ENCODE measurements at regions not wholly inside any gene's neighbourhood (a gene's known extent, or its start where the extent isn't known, plus 50 kb on each side); places are given as distances from the start of the nearest gene placed in this dataset.

DNA sequence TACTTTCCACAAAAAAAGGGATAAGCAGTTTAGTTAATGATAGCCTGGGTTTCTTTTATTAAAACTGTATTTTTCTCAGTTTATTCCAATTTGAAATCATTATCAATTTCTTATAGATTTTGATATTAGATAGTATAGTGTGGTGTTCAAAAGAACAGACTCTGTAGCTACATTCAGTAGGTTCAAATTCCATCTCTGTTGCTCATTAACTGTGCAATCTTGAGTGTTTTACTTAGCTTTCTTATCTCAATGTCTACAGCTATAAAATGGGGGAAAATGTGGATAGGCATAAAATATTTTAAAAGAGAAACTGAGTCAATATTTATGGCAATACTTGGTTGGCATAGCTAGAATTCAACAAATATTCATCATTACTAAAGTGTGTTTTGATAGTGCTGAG is 86.9 kb upstream of the SEMA3A start:
- DNase-seq = no peak

DNA sequence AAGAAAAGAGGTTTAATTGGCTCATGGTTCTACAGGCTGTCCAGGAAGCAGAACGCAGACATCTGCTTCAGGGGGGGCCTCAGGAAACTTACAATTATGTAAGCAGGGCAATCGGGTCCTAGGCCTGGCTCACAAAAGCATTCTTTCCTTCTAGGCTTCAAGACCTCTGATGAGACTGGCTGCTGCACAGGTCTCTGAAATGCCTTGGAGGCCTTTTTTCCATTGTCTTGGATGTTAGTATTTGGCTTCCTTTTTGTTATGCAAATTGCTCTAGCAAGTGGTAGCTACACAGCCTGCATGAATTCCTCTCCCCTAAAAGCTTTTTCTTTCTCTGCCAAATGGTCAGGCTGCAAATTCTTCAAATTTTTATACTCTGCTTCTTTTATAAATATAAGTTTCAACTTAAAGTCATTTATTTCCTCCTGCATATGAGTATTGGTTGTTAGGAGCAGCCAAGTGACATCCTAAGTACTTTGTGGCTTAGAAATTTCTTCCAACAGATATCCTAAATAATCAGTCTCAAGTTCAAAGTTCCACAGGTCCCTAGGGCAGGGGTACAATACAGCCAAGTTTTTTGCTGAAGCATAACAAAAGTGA is 83.1 kb upstream of the SEMA3A start:
- DNase-seq = no peak

DNA sequence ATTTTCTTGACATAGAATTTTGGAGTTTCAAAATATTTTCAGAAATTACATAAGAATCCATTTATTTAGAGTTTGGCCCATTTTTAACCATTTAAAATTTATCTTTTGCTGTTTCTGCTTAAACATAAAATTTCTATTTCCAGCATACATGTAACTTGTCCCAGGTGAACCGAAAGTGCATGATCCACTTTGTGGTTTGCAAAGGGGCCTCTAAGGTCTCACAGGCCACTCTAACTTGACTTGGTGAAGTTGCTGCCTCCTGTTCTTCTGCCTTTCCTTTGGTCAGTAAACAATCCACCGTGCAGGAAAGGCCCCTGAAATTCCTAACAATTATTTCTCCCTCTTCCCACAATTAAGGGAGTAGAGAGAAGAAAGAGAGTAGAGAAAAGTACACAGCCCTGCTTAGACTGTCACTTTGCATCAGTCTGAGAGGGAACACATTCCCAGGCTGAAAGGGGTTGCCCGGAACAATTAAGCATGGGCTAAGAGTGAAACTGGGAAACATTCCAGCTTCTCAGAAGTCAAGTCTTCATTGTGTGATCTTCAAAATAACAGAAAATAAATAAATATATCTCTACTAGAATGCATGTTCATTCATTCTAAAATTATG is 79.5 kb upstream of the SEMA3A start:
- no peak for DNase-seq

DNA sequence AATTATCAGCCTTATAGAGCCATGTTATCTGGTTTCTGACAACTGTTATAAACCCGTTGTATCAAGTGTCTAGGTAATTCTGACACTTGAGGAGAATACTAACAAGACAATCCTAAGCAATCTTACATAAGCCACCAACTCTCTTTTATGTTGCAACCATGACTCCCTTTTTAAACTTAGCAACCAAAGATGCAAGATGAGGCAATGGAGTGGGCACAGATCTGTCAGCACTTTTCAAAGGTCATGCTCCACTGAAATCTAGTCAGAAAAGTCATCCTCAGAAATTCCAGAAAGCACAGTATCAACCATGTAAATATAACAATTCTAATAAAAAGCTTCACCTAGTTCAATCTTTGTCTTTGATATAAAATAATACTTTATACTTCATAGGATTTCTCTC is 77.0 kb upstream of the SEMA3A start:
- no peak for DNase-seq

DNA sequence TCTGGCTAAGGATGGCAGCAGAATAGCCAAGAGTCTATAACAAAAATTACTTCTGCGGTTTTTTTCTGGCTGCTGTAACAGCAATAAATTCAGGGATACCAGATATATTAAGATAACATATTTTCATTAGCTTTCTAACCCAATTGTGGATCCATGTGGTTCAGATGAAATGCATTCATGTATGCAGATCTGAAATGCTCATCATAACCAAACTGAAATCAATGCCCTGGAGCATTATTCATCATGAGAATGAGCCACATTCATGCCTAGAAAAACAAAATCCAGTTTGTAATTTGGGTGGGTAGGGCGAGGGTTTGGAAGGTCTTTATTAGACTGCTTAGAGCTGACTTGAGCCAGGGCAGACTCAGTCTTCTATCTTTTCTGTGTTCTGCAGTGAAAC is 69.8 kb upstream of the SEMA3A start:
- no peak for DNase-seq

DNA sequence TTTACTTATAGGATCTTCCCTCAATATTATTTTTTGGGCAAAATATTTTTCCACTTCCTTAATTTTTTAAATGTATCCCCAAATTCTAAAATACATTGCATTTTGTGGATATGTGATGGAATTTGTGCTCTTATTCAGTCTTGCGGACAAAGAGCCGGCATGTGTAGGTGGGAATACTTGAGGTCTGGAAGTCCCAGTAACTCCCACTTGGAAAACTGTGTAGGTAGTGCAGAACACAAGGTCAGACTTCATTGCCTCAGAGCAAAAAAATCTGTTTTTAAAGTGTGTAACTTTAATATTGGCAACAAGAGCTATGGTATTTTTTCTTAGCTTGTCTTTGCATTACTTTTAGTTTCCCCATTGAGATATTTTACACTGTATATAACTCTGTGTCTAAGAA is 68.5 kb upstream of the SEMA3A start:
- no peak for DNase-seq

DNA sequence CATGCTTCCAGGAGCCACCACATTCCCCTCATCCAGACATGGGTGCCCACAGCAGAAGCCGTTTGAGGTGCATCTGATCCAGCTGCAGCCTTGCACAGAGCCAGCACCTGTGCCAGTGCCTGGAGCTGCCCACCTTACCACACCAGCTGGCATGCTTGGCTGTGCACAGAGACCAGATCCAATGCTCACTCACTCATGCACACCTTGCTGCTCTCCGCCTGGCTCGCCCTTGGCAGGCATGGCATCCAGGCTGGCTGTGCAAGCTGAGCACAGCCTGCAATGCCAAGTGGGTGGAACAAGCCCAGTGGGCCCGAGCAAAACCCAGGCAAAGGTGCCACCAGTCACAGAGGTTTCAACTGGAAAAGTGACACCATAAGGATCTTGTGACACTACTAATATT is 66.9 kb upstream of the SEMA3A start:
- no peak for DNase-seq

DNA sequence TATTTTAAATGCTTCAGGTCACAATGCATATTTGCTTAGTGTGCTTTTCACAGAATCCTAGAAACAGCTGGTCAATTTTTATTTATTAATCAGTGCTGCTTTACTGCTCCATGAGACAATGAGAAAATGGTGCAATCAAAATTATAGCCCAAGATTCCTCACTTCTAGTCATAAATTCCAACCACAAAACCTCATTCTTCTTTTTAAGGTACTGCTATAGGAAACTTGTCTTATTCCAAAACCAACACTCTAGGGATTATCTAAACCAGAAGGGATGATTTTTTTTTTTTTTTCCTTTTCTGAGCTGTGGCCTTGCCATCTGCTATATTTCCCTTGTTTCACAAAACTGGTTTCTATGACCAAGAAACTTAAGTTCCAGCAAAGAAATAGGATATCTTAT is 64.0 kb upstream of the SEMA3A start:
- no peak for DNase-seq

DNA sequence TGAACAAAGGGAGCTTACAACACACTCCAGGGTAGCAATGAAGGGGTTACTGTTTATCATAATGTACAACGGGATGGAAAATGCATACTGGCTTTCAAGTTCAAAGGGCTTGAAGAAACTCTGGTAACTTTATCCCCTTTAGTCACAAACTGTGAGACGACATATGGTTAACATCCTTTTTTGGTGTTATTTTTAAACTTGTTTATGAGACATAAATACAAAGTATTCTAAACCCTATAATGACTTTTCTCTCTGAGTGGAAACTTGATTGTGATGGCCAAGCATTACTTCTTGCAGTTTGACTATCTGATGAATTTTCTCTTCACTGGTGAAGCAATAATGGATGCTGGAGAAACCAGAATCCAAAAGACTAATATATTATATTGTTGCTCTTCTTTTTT is 62.0 kb upstream of the SEMA3A start:
- DNase-seq = no peak

DNA sequence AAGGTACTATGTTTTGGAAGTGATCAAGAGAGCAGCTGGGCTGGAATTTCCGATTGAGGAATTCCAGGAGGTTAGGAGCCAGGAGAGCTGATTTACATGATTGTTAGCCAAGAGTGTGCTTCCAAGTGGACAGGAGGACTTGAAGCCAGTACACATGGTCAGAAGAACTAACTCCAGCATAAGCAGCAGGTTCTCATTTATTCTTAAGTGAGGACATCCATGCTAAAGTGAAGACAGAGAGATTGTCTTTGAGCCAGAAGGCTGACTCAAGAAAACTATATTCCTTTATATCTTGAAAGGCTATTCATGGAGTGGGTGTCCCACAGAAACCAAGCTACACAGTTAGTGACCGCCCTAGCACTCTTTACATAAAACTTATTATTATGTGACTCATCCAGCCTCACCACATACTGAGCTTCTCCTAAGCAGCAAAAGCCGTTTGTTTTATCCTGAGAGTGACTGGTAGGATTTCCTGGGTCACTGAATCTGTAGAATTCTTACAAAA is 56.7 kb upstream of the SEMA3A start:
- DNase-seq = no peak

DNA sequence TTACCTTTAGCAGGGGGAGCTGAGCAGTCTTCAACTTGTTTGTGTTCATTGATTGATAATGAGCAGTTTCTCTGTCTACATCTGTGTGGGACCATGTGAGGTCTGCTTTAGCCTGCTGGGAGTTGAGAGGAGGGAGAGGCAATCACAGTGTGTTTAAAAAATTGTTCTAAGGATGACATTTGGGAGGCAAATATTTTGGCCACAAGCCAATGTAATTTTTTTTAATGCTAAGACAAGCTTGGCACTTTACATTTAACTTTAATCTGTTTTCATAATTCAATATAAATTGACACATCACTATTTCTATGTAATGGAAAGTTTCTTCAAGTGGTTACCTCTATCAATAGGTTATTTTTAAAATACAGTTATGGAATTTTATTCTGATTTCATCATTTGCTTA is 55.9 kb upstream of the SEMA3A start:
- DNase-seq = no peak

DNA sequence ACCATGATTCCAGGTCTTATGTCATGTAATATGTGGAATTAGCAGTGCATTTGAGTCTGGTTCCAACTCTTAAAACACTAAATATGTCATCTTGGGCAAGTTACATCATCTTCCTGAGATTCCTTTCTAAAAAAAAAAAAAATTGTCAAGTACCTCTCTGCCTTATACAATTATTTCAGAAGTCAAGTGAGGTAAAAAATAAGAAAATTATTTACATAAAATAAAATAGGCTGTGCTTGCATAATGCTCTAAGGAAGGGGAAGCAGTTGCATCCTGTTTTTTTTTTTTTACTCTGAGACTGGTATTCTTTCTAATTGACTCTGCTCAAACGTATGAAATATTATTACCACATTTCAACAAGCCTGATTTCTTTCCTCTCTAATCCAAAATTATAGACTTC is 55.1 kb upstream of the SEMA3A start:
- DNase-seq = no peak

DNA sequence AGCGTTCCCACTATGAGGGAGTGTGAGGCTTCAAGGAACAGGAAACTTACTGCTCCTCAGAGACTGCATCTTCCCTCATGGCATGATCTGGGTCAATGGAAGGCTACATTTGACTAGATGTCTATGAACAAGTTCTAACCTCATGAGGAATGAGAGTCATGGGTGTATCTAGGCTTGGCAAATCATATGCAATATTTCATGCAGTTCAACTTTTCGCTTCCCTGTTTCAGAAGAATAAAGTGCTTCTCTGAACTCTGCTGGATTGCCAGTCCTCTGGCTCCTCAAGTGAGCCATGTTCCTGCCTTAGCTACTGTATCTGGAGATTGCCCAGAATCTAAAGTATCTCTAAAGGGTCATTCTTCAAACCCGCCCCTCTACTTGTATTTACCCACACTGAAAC is 54.3 kb upstream of the SEMA3A start:
- DNase-seq = no peak

DNA sequence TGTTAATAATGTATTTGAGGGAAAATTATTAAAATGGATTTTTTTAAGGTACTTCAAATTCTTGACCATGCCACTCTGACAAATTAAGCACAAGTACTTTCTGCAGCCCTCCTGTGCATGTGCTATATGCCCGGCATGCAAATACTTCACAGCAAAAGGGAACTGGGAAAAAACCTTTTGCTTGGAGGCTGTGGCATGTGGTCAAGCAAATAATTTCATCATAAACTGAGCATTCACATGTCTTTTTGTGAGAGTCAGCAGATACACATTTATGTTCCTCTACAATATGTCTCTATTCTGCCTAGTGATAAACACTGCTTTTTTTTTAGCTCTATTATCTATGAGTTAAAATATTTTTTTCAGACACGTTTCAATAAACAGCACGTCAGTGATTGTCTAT is 53.7 kb upstream of the SEMA3A start:
- DNase-seq = peak; percentile 5 to 23

DNA sequence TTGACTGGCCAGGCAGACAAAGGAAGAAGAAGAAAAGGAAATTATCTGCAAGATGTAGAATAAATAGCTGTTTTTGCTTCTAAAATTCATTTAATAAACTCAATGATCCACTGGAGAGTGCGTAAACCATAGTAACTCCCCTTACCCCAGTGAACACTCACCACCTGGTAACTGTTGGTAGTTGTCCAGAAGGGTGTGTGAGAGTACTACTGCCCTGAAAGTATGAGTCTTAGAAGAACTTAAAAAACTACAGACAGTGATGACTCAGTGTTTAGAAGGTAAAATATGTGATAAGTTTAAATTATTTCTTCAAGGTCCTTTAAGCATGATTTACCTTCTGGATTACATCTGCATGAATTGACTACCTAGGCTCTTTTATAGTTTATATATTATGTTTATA is 53.0 kb upstream of the SEMA3A start:
- DNase-seq = no peak

DNA sequence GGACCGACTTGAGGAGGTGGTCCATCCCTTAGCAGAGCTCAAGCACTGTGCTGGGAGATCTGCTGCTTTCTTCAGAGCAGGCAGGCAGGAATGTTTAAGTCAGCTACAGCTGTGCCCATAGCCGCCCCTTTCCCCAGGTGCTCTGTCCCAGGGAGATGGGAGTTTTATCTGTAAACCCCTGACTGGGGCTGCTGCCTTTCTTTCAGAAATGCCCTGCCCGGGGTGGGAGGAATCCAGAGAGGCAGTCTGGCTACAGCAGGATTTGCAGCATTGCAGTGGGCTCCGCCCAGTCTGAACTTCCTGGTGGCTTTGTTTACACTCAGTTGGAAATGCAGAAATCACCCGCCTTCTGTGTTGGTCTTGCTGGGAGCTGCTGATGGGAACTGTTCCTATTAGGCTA is 51.2 kb upstream of the SEMA3A start:
- DNase-seq = no peak

Measured in CD4-positive, alpha-beta T cell treated with Interferon alpha-2 for 1 hour (primary cell).